ENCODE measurements at regions not wholly inside any gene's neighbourhood (a gene's known extent, or its start where the extent isn't known, plus 50 kb on each side); places are given as distances from the start of the nearest gene placed in this dataset.
A peak's percentile ranks its signal among the peaks of the same experiment; 100 is the strongest.

DNA sequence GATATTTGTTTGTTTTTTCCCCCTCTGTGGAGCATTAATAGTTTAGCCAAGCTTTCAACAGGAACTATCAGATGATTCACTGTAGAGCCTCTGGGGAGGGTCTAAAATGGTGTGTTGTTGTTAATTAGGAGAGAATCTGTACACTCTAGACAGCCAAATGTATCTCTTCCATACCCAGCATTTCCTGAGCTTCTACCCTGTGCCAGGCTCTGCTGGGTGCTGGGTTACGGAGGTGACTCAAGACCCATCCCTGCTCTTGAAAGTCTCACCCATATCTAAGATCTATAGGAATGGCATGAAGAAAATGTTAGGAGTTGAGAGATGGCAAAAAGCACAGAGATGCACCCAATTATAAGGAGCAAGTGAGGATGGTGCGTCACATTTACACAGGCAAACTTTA lies 245.8 kb downstream of the C12orf75 start:
- Histone ChIP-seq H3K36me3 (ENCODE audit: control insufficient read depth in 4 of 4, insufficient read depth in 4 of 4, low read length in 3 of 4) (no peaks in the 10 kb centered on the region), H3K4me3 (ENCODE audit: control insufficient read depth in 1 of 7, extremely low read depth in 1 of 7, insufficient read depth in 4 of 7, low read depth in 2 of 7, low read length in 6 of 7) (no peak overlapping the region), H3K9me3 (ENCODE audit: control extremely low read depth in 1 of 5, control insufficient read depth in 4 of 5, insufficient read depth in 2 of 5, low read depth in 1 of 5, low read length in 4 of 5) (peaks cover 0 to 4% (median 0%) of the 10 kb centered on the region in 5 experiments), H3K4me1 (ENCODE audit: control extremely low read depth in 1 of 4, control insufficient read depth in 4 of 4, insufficient read depth in 4 of 4, low read length in 3 of 4) (no peaks in the 10 kb centered on the region), H3K27ac (ENCODE audit: insufficient read depth in 1 of 2, low read depth in 1 of 2, low read length in 2 of 2, poor library complexity in 1 of 2, severe bottlenecking in 2 of 2) (no peak overlapping the region), H3K27me3 (replicated peaks in 2 of 5; ENCODE audit: control insufficient read depth in 4 of 5, insufficient read depth in 5 of 5, low read length in 4 of 5) (peaks cover 0 to 17% (median 3%) of the 10 kb centered on the region in 5 experiments)
- DNase-seq: no peak
- WGBS (ENCODE audit: insufficient coverage): 100% methylated on average over 1 of the region's 2 CpGs
- CTCF ChIA-PET: no interaction called here
- POLR2A ChIA-PET: no interaction called here

DNA sequence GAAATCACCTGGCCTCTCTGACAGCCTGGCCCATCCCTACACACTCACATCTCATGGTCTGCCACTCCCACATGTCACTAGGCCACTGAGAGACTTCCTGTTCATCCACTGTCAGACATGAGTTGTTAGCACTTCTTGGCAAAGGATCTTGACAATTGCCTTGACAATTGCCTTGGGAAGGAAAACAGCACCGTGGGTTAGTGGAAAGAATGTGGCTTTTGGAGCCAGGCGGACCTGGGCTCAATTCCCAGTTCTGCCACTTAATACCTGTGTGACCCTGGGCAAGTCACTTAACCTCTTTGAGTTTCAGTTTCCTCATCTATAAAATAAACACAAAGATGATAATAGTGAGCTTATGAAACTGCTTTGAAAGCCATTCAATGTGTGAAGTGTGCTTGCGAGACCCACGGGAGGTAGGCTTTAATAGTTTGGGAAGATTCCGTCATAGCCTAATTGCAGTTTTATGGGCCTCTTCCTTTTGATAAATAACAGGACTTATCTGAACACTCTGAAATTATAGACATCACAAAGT lies 250.4 kb downstream of the C12orf75 start:
- Histone ChIP-seq H3K36me3 (ENCODE audit: control insufficient read depth in 4 of 4, insufficient read depth in 4 of 4, low read length in 3 of 4) (no peaks in the 10 kb centered on the region), H3K4me1 (ENCODE audit: control extremely low read depth in 1 of 4, control insufficient read depth in 4 of 4, insufficient read depth in 4 of 4, low read length in 3 of 4) (no peaks in the 10 kb centered on the region), H3K4me3 (ENCODE audit: control insufficient read depth in 1 of 7, extremely low read depth in 1 of 7, insufficient read depth in 4 of 7, low read depth in 2 of 7, low read length in 6 of 7) (no peak overlapping the region), H3K9me3 (ENCODE audit: control extremely low read depth in 1 of 5, control insufficient read depth in 4 of 5, insufficient read depth in 2 of 5, low read depth in 1 of 5, low read length in 4 of 5) (no peaks in the 10 kb centered on the region), H3K27me3 (replicated peaks in 2 of 5; ENCODE audit: control insufficient read depth in 4 of 5, insufficient read depth in 5 of 5, low read length in 4 of 5) (peaks cover 0 to 5% (median 3%) of the 10 kb centered on the region in 5 experiments), H3K27ac (ENCODE audit: insufficient read depth in 1 of 2, low read depth in 1 of 2, low read length in 2 of 2, poor library complexity in 1 of 2, severe bottlenecking in 2 of 2) (no peak overlapping the region)
- 88% methylated on average over 4 of the region's 5 CpGs for WGBS (ENCODE audit: insufficient coverage)
- no peak for DNase-seq
- ChIA-PET CTCF (no interaction called here), POLR2A (no interaction called here)

DNA sequence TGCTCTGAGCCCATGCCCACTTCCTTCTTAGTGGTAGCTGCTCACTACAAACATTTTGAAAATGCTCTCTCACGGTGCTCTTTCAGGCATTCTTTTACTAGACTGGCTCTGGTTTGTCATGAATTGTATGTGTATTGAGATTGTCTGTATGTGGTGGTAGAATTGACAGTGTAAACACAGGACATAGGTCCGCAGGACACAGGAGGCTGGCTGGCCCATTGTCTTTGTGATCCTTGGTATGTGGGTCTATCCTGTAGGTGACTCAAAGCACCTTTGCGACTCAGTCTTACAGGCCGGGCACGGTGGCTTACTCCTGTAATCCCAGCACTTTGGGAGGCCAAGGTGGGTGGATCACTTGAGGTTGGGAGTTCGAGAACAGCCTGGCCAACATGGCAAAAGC lies 250.9 kb downstream of the C12orf75 start:
- POLR2A ChIA-PET: no interaction called here
- WGBS (ENCODE audit: insufficient coverage): 100% methylated on average over 3 of the region's 6 CpGs

DNA sequence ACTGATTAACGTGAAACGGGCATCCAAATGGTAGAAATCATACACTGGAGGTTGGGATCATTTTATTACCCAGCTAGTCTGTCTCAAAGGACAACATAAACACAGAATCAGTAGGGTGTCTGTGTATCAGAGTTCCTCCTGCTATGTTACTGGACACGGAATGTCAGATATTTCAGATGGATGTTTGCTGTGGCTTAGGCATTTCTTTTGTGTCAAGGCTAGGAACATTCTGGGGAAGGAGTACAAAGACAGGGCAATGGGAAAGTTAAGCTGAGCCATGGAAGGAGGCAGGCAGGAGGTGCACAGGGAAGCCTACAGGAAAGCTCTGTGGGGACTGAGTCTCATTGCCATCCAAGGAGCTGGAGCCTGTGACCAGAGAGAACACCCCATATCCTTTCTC lies 254.6 kb downstream of the C12orf75 start:
- CTCF ChIA-PET: interaction anchor here (1.2 kb wide), 1 partner anchor 17 kb away, joined by 3 read pairs; no protein-coding TSS in a partner anchor
- DNase-seq: no peak
- POLR2A ChIA-PET: no interaction called here

More for the DNA sequence above, 250.9 kb downstream of the C12orf75 start:
- H3K36me3 ChIP-seq (ENCODE audit: control insufficient read depth in 4 of 4, insufficient read depth in 4 of 4, low read length in 3 of 4): no peaks in the 10 kb centered on the region
- CTCF ChIA-PET: no interaction called here
- no peak overlapping the region for H3K4me3 ChIP-seq (ENCODE audit: control insufficient read depth in 1 of 7, extremely low read depth in 1 of 7, insufficient read depth in 4 of 7, low read depth in 2 of 7, low read length in 6 of 7)
- no peaks in the 10 kb centered on the region for H3K4me1 ChIP-seq (ENCODE audit: control extremely low read depth in 1 of 4, control insufficient read depth in 4 of 4, insufficient read depth in 4 of 4, low read length in 3 of 4)
- peaks cover 0 to 7% (median 2%) of the 10 kb centered on the region in 5 experiments for H3K27me3 ChIP-seq (replicated peaks in 2 of 5; ENCODE audit: control insufficient read depth in 4 of 5, insufficient read depth in 5 of 5, low read length in 4 of 5)
- peaks cover 0 to 3% (median 2%) of the 10 kb centered on the region in 5 experiments for H3K9me3 ChIP-seq (ENCODE audit: control extremely low read depth in 1 of 5, control insufficient read depth in 4 of 5, insufficient read depth in 2 of 5, low read depth in 1 of 5, low read length in 4 of 5)
- no peak overlapping the region for H3K27ac ChIP-seq (ENCODE audit: insufficient read depth in 1 of 2, low read depth in 1 of 2, low read length in 2 of 2, poor library complexity in 1 of 2, severe bottlenecking in 2 of 2)
- DNase-seq: no peak

DNA sequence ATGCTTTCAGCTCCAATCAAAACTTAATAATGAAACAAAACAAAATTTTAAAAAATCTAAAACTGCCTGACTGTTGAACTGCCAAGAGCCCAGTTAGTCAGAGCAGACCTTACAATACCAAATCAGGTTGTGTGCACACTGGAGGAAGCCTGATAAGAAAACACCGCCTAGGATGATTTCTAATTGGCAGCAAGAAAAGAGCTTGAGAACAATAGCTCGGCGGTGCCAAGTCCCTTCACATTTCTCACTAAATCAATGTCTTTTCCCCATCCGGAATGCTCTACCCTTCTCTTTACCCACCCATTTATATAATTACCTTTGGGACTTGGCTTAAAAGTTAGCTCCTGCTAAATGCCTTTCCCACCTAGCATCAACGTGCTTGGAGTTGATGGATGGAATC lies 256.7 kb downstream of the C12orf75 start:
- Histone ChIP-seq H3K27ac (ENCODE audit: insufficient read depth in 1 of 2, low read depth in 1 of 2, low read length in 2 of 2, poor library complexity in 1 of 2, severe bottlenecking in 2 of 2) (no peak overlapping the region), H3K36me3 (ENCODE audit: control insufficient read depth in 4 of 4, insufficient read depth in 4 of 4, low read length in 3 of 4) (no peaks in the 10 kb centered on the region), H3K27me3 (replicated peaks in 2 of 5; ENCODE audit: control insufficient read depth in 4 of 5, insufficient read depth in 5 of 5, low read length in 4 of 5) (peaks cover 0 to 5% (median 1%) of the 10 kb centered on the region in 5 experiments), H3K4me3 (ENCODE audit: control insufficient read depth in 1 of 7, extremely low read depth in 1 of 7, insufficient read depth in 4 of 7, low read depth in 2 of 7, low read length in 6 of 7) (no peak overlapping the region), H3K4me1 (ENCODE audit: control extremely low read depth in 1 of 4, control insufficient read depth in 4 of 4, insufficient read depth in 4 of 4, low read length in 3 of 4) (peaks cover 0 to 4% (median 1%) of the 10 kb centered on the region in 4 experiments), H3K9me3 (ENCODE audit: control extremely low read depth in 1 of 5, control insufficient read depth in 4 of 5, insufficient read depth in 2 of 5, low read depth in 1 of 5, low read length in 4 of 5) (peaks cover 0 to 6% (median 2%) of the 10 kb centered on the region in 5 experiments)
- CTCF ChIA-PET: no interaction called here
- POLR2A ChIA-PET: no interaction called here
- 40% methylated on average over 4 of the region's 5 CpGs for WGBS (ENCODE audit: insufficient coverage)
- peak in 1 of 3 donors; percentile 19 for DNase-seq

More for the DNA sequence above, 254.6 kb downstream of the C12orf75 start:
- Histone ChIP-seq H3K27ac (ENCODE audit: insufficient read depth in 1 of 2, low read depth in 1 of 2, low read length in 2 of 2, poor library complexity in 1 of 2, severe bottlenecking in 2 of 2) (no peak overlapping the region), H3K36me3 (ENCODE audit: control insufficient read depth in 4 of 4, insufficient read depth in 4 of 4, low read length in 3 of 4) (no peaks in the 10 kb centered on the region), H3K4me3 (ENCODE audit: control insufficient read depth in 1 of 7, extremely low read depth in 1 of 7, insufficient read depth in 4 of 7, low read depth in 2 of 7, low read length in 6 of 7) (no peak overlapping the region), H3K4me1 (ENCODE audit: control extremely low read depth in 1 of 4, control insufficient read depth in 4 of 4, insufficient read depth in 4 of 4, low read length in 3 of 4) (peaks cover 0 to under 1% (median under 1%) of the 10 kb centered on the region in 4 experiments), H3K9me3 (ENCODE audit: control extremely low read depth in 1 of 5, control insufficient read depth in 4 of 5, insufficient read depth in 2 of 5, low read depth in 1 of 5, low read length in 4 of 5) (peaks cover 0 to 6% (median 2%) of the 10 kb centered on the region in 5 experiments), H3K27me3 (replicated peaks in 2 of 5; ENCODE audit: control insufficient read depth in 4 of 5, insufficient read depth in 5 of 5, low read length in 4 of 5) (peaks cover 0 to 5% (median 1%) of the 10 kb centered on the region in 5 experiments)
- WGBS (ENCODE audit: insufficient coverage): 100% methylated on average over 1 of the region's 3 CpGs

DNA sequence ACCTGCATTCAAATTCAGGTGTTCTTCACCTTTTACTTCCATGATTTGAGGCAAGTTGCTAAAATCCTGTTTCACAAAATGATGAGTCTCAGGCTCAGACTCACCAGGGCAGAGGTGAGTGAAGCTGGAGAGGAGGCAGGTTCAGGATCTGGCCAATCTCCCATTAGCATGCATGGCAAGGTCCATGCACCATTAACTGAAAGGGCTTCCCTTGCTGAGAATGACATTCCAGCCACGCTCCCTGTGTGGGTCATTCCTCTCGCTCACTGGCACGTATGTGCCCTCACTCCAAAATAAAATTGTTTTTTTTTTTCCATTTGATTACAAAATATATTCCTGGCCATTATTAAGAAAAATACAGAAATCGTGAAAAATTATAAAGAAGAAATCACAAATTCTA lies 257.6 kb downstream of the C12orf75 start:
- CTCF ChIA-PET: no interaction called here
- 100% methylated on average over 1 of the region's 4 CpGs for WGBS (ENCODE audit: insufficient coverage)
- POLR2A ChIA-PET: no interaction called here
- peaks cover 0 to 5% (median 1%) of the 10 kb centered on the region in 5 experiments for H3K27me3 ChIP-seq (replicated peaks in 2 of 5; ENCODE audit: control insufficient read depth in 4 of 5, insufficient read depth in 5 of 5, low read length in 4 of 5)
- peaks cover 0 to 6% (median 2%) of the 10 kb centered on the region in 5 experiments for H3K9me3 ChIP-seq (ENCODE audit: control extremely low read depth in 1 of 5, control insufficient read depth in 4 of 5, insufficient read depth in 2 of 5, low read depth in 1 of 5, low read length in 4 of 5)
- H3K27ac ChIP-seq (ENCODE audit: insufficient read depth in 1 of 2, low read depth in 1 of 2, low read length in 2 of 2, poor library complexity in 1 of 2, severe bottlenecking in 2 of 2): no peak overlapping the region
- H3K4me3 ChIP-seq (ENCODE audit: control insufficient read depth in 1 of 7, extremely low read depth in 1 of 7, insufficient read depth in 4 of 7, low read depth in 2 of 7, low read length in 6 of 7): no peak overlapping the region
- DNase-seq: no peak
- peaks cover 0 to 4% (median 1%) of the 10 kb centered on the region in 4 experiments for H3K4me1 ChIP-seq (ENCODE audit: control extremely low read depth in 1 of 4, control insufficient read depth in 4 of 4, insufficient read depth in 4 of 4, low read length in 3 of 4)
- no peaks in the 10 kb centered on the region for H3K36me3 ChIP-seq (ENCODE audit: control insufficient read depth in 4 of 4, insufficient read depth in 4 of 4, low read length in 3 of 4)

DNA sequence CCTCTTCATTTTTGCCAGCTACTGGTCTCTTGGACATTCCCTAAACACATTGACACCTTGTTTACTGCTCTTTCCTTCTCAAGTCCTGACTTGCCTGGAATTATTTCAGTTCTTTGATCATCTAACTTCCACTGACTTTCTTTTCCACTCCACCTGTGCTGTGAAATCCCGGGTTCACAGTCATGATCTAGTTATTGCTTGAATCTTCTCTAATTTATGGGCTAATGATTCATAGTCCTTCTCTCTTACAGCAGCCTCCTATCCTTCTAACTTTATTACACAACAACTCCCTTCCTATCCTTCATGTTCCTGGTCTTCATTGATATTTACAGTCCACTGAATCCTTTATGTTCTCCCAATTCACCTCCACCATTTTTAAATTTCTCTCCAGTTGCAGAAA lies 260.1 kb downstream of the C12orf75 start:
- POLR2A ChIA-PET: no interaction called here
- H3K36me3 ChIP-seq (ENCODE audit: control insufficient read depth in 4 of 4, insufficient read depth in 4 of 4, low read length in 3 of 4): no peaks in the 10 kb centered on the region
- no peak overlapping the region for H3K4me3 ChIP-seq (ENCODE audit: control insufficient read depth in 1 of 7, extremely low read depth in 1 of 7, insufficient read depth in 4 of 7, low read depth in 2 of 7, low read length in 6 of 7)
- no peak for DNase-seq
- 92% methylated on average over 1 of the region's 1 CpG for WGBS (ENCODE audit: insufficient coverage)
- H3K27me3 ChIP-seq (replicated peaks in 2 of 5; ENCODE audit: control insufficient read depth in 4 of 5, insufficient read depth in 5 of 5, low read length in 4 of 5): peaks cover 0 to 12% (median 1%) of the 10 kb centered on the region in 5 experiments
- H3K27ac ChIP-seq (ENCODE audit: insufficient read depth in 1 of 2, low read depth in 1 of 2, low read length in 2 of 2, poor library complexity in 1 of 2, severe bottlenecking in 2 of 2): no peak overlapping the region
- peaks cover 0 to 4% (median 1%) of the 10 kb centered on the region in 4 experiments for H3K4me1 ChIP-seq (ENCODE audit: control extremely low read depth in 1 of 4, control insufficient read depth in 4 of 4, insufficient read depth in 4 of 4, low read length in 3 of 4)
- CTCF ChIA-PET: no interaction called here
- peaks cover 0 to 6% (median 2%) of the 10 kb centered on the region in 5 experiments for H3K9me3 ChIP-seq (ENCODE audit: control extremely low read depth in 1 of 5, control insufficient read depth in 4 of 5, insufficient read depth in 2 of 5, low read depth in 1 of 5, low read length in 4 of 5)
